NCI-H774 (cell line): ENCODE measurements at regions not wholly inside any gene's neighbourhood (a gene's known extent, or its start where the extent isn't known, plus 50 kb on each side); places are given as distances from the start of the nearest gene placed in this dataset.
"Not testable (repeated sequence)": the region's sequence is repeated elsewhere in the genome, so short reads cannot be mapped to it uniquely, and the experiment has no call there.

Experiments used
- DNase-seq: peaks from one replicate; lab custom pipeline; 2025; lab: John Stamatoyannopoulos, UW

DNA sequence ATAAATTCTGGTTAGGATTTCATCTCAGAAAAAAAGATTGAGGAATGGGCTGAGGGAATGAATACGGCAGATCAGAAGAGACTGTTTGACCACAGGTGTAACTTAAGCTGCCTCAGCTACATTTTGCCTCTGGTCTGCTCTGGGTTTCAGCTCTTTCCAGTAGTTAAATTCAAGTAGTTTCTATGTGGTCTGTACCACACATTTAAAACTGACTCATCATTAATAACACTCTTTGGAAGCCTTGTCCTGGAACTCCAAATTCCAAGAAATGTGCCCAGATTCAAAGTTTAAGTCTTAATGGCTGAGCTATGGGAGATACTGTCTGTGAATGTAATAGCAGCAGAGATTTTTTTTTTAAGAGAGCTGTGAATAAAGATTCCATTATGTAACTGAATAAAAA, 133.1 kb upstream of the IGSF10 start:
- DNase-seq = no peak

DNA sequence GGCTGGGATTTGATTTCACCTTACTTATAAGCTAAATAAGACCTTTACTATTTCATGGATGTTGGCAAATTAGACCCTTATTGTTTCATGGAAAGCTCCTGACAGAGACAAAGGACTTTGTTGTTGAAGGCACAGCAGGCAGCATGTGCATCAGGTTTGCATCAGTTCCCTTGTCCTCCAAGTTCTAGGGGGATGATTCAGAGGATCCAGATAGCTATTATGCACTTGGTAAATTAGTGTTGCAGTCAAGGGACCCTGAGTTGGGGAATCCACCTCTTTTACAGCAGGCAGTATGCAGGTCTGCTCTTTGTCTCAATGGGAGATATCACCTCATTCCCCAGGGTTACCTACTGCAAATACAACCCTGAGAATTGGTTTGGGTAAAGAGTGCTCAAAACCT, 131.4 kb upstream of the IGSF10 start:
- no peak for DNase-seq

DNA sequence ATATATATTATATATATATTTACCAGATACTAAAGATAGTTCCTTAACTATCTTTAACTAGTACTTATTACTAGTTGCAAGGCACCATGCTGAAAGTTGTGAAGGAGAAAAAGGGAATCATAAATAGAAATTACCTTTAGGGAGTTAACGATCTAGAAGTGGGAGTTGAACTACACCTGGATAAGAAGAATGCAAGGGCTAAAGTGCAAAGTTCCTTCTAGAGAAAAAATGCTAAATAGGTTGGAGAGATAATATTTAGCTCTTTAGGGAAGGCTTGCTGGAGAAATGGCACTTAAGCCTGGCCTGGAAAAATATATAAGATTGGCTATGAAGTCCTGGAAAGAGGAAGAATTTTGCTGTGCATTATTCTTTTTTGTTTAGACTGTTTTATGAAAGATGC, 130.6 kb upstream of the IGSF10 start:
- no peak for DNase-seq

DNA sequence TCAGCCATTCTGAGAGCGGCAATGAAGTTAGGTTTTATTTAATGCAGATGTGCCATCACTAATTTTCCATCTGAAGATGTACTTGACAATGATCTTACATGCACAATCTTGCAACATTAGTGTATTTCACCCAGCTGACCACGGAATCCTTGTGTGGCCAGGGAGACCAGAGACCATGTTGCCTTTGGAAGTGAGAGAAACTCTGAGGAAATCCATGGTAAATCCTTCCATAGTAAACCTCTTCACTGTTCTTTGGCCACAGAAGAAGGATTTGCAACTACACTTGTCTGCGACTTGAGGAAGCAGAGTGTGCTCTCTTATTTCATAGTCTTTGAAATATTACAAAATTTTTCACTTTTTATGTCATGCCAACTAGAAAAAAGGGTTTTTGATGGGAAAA, 128.4 kb upstream of the IGSF10 start:
- no peak for DNase-seq

DNA sequence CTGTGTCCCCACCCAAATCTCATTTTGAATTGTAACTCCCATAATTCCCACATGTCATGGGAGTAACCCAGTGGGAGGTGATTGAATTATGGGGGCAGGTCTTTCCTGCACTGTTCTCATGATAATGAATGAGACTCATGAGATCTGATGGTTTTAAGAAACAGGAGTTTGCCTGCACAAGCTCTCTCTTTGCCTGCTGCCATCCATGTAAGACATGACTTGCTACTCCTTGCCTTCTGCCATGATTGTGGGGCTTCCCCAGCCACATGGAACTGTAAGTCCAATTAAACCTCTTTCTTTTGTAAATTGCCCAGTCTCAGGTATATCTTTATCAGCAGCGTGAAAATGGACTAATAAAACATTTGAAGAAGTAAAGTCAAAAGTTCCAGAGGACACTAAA, 126.8 kb upstream of the IGSF10 start:
- not testable (repeated sequence) for DNase-seq

DNA sequence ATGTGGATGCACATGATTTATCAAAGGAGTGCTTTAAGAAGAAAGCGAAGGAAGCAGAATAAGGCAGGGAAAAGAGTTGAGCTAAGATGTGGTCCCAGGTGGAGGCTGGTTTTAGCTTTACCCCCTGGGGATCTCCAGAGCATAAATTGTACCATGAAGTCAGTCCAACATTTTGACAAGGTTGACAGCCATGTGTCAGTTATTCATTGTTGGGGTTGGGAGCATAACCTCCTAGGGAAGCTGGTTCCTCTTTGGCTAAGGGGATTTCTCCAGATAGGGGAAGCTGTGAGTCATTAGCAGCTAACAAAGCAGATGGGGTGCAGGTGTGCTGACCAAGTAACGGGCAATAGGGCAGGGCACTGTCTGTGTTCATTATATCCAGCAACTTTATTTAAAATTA, 123.7 kb upstream of the IGSF10 start:
- DNase-seq = no peak

DNA sequence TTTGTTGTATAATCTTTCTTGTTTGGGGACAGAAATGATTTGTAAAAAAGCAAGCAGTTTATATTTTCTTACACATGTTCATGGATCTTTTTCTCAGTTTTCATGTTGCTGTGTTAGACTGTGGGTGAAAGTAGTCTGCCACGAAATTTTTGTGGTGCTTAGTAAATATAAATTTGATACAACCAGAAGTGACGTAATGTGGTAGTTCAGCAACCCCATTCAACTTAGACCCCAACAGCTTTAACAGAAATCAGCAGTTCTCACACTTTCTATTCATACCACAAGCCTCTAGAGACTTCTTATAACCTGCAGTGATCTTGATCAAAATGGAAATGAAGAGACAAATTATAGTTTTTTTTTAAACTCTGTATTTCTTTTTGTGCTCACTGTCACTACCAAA, 120.2 kb upstream of the IGSF10 start:
- DNase-seq = no peak

DNA sequence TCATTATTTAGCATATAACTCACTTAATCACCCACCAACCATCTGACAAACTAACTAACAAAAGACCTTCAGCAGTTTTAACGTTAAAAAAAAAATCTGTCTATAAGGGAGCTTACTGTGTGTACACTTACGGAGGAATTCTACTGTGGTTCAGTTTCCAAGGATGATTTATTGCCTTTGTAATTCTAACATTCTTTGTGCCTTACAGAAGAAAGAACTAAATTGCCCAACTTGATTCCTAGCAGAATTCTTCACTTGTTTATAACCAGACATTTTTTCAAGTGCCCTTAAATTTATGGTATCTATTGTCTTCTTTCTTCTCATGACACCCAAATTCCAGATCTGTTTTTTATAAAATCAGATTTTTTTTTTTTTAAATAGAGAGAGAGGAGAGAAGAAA, 119.7 kb upstream of the IGSF10 start:
- no peak for DNase-seq

DNA sequence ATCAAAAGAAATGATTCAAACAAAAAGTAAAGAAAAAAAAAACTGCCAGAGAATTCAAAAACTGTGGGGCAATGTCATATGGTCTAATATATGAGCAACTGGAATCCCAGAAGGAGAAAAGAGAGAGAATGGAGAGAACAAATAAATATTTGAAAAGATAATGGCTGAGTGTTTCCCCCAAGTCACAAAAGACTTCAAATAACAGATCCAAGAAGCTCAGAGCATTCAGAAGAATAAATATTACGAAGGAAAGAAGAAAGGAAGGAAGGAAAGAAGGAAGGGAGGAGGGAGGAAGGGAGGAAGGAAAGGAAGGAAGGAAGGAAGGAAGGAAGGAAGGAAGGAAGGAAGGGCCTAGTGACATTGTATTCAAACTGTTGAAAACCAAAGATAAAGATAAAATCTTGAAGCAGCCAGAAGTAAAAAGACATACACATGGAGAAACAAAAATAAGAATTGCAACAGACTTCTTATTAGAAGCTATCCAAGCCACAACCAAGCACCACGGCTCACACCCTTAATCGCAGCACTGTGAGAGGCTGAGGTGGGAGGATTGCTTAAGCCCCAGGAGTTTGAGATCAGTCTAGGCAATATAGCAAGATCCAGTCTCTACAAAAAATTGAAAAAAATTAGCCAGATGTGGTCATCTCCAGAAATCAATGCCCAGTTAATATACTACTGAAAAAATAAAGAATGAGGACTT, 118.9 kb upstream of the IGSF10 start:
- DNase-seq = no peak

DNA sequence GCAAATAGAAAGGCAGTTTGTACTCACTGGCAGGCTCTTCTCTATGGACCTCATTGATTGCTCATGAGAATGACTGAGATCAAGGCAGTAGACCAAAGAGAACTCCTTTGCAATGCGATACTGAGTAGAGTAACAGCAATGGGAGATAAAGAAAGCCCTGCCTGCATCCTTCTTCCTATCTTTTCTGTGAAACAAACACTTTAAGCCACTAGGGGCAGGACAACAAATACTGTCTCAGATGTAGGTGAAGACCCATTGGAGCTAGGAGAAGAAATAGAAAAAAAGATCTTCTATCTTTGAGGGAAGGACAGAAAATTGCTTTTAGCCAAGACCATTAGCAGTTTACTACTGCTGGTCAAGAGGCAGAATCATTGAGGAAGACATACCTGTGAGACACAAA, 117.6 kb upstream of the IGSF10 start:
- DNase-seq = no peak

DNA sequence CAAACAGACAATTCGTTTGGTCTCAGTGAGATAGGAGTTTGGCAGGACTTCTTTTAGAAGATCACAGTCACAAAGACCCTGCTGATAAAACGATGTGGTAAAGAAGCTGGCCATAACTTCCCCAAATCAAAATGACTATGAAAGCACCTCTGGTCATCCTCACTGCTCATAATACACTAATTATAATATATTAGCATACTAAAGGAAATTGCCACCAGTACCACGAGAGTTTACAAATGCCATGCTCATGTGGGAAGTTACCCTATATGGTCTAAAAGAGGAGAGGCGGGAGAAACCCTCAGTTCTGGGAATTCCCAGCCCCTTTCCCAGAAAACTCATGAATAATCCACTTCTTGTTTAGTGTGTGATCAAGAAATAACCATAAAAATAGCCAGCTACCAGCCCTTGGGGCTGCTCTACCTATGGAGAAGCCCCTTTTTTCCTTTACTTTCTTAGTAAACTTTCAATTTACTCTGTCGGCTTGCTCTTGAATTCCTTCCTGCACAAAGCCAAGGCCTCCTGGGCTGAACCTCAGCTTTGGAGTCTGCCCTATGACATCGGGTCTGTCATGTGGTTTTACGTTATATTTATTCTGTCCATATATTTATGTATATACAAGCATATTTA, 115.8 kb upstream of the IGSF10 start:
- DNase-seq = no peak

DNA sequence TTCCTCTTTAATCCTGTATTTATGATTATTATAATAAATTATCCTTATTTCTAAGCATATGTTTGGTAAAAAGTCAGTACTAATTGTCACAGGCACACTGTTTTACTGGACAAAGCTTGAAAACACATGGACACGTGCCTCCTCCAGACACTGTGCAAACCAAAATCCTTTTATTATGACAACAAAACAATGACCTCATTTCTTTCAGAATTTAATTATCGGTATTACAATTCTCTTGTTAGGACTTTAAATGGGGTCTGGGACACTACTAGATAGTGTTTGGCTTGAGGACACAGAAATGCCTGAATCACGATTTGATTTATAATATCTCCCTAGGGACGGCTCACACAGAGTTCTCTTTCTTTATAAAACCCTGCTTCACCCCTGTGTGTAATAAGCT, 107.3 kb upstream of the IGSF10 start:
- peak; percentile 70 for DNase-seq

DNA sequence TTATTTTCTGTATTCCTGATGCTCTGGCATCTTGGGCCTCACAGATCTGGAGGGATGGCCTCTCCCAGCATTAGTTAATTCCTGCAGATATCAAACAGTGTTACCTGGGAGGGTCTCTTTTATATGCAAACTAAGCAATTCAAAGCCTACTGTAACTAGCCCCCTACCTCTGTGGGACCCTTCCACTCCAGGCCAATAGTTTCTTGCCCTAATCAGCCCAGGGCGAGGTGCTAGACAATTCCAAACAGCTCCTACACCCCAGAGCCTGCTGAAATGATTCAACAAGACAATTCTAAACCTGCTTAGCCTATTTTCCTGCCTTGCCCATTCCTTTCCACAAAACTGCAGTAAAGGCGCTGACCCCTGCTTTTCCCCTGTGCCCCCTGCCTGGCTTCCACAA, 106.6 kb upstream of the IGSF10 start:
- DNase-seq = no peak

DNA sequence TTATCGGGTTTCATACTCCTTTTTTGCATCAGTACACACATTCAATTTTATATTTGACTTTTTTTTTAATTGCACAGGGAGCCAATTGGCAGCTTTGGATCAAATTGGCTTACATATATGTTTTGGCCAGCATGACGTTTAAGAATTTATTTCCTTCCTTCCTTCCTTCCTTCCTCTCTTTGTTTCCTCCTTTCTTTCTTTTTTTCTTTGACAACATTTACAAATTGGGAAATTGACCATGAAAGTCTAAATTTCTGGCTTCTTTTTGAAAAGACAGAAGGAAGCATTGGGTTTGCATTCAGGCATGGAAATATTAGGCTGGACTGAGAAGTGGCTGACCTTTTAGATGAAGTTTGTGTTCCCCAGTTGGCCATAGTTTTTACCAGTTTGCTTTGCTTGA, 103.4 kb upstream of the IGSF10 start:
- DNase-seq = no peak

DNA sequence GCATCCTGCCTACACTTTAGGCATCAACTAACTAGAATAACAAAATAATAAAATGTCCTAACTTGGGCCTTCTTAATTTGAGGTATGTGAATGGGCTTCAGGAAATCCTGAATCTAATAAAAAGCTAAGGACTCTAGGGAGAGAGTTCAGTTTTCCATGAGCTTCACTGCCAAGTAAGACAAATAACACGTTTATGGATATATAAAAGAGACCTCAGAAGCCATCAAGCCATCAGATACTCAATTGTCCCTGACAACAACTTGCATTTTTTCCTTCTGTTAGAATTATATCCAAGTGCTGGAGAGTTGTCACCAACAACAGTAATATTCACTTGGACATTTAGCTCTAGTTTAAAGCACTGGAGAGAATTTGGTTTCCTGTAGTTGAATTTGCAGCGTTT, 102.4 kb upstream of the IGSF10 start:
- no peak for DNase-seq

DNA sequence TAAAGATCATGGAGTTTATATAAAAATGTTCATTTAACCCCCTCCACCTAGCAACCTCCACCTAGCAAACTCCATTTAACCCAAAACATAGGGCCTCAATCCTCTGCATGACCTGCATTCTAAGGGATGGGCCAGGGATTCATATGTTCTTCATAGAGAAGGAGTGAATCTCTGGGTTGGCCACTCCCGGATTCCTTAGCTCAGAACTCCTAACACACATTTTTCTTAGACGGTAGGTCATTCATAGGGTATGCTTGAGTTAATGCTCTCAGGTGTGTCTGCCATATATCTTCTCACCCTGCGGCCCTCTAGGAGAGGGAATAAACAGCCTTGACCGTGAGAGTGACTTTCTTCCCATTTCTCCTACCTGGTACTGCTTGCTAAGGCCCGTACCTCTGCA, 102.0 kb upstream of the IGSF10 start:
- no peak for DNase-seq

DNA sequence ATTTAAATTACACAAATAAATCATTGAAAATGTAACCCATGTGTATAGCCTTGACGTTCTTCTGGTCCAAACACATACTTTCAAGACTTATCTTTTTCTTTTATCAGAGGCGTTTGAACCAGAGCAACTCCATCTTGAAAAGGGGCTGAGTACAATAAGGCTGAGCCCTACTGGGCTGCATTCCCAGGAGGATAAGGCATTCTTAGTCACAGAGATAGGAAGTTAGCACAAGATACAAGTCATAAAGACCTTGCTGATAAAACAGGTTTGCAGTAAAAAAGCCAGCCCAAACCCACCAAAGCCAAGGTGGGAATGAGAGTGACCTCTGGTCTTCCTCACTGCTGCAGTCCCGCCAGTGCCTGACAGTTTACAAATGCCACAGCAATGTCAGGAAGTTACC, 101.0 kb upstream of the IGSF10 start:
- no peak for DNase-seq

DNA sequence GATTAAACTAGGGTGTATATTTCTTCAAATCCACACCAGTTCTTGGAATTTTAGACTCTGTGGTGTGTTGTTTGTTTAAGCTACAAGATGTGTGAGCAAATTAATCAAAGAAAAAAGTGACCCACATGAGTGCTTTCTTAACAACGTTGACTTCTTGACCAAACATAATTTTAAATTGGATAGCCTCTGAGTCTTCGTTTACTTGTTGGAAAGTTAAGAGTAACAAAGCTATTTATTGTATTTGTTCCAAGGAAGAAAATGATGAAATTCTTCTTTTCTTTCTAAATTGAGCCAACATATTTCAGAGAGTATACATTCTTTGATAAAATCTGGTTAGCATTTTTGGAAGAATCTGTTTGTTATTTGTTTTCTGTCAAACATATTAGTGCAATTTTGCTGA, 99.9 kb upstream of the IGSF10 start:
- no peak for DNase-seq

DNA sequence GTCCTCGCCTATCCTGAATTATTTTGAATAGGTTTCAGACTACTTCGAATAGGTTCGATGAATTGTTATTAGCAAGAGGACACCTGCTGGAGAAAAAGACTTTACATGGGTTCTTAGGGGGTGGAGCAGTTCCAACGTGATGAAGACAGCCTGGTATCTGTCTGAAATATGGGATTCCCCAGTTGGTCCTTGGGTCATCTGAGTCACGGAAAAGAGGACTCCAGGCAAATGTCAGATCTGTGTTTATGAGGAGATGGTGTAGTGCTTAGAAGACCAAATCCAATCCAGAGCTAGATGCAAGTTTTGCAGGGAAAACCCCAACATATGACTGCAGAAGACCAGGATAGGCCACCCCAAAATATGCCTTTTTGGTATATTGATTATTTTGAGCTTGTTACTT, 98.9 kb upstream of the IGSF10 start:
- DNase-seq = no peak

DNA sequence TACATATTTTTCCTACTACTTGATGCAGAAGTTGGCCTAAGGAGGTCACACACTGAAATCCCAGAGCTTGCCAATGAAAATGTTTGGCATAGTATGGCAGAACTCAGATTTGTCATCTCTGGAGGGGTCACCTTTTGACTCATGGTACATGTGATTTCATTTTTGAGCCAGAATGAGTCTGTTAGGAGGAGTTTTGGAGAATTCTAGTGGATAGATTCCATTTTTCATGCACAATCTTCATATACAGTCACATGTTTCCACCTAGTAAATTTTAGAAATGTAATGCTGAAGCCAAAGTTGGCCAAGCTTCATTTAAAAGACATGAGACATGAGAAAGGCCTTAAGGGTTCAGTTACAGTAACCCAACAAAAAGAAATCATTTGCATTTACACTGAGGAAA, 97.8 kb upstream of the IGSF10 start:
- DNase-seq = no peak

DNA sequence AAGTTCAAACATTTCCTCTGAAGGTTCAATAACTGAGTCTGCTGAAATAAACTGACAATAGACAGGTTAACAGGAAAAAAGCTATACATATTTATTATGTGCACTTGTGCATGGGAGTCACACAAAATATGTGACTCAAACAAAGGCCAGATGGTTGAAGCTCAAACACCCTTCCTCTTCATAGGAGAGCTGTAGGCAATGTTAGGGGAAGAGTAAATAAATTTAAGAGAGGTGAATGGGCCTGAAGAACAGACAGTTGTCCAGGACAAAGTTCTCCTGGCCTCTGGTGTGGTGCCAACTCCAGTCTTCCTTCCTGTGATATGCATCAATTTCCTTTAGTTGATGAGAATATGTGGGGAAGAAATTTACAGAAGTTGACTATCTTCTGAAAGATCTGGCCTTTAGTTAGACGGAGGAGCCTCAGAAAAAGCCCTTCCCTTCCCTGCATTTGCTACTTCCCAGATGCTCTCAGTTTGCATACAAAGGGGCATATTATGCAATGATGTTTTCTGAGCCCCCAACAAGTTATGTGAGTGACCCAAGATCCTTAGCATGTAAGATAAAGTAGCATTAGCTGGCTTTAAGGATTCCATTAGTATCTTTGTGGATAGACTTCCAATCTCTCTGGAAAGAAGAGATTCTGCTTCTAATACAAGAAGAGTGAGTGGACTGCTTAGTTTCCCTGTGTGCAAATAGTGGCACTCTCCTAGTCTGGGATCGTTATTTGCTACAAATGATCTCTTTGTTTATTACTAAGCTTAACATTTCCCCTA, 96.4 kb upstream of the IGSF10 start:
- no peak for DNase-seq

DNA sequence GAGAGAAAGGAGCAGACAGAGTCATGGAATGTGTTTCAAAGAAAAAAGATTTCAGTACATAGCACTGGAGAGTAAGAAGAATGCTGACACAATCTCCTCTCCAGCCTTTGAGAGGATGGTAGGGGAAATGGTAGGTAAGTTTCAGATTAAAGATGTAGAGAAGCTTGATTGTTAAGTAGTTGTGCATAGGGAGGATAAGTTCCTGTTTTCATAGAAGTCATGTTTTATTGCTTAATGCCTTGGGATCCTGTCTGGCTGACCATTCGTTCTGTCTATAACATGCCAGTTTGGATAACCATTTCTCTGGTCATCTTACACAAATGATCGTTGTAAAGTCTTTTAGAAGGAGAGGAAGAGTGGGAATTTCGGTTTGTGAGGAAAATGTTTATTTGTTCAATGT, 95.7 kb upstream of the IGSF10 start:
- no peak for DNase-seq

DNA sequence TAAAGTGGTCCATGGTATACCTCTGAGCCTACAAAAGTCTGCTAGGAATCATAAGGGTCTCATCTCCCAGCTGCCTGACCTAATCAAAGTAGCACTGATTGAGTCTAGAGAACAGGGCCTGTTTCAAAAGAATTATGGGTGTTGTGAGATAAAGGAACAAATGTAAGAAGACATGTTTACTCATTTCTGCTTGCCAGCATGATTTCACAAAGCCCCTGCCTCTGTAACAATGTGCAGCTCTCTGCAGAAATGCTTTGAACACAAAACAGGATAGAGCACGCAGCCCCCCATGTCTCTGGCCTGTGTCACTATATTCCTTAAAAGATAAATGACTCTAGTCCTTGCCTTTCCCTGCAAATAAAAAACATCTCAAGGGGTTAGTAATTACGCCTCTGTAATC, 94.7 kb upstream of the IGSF10 start:
- no peak for DNase-seq

DNA sequence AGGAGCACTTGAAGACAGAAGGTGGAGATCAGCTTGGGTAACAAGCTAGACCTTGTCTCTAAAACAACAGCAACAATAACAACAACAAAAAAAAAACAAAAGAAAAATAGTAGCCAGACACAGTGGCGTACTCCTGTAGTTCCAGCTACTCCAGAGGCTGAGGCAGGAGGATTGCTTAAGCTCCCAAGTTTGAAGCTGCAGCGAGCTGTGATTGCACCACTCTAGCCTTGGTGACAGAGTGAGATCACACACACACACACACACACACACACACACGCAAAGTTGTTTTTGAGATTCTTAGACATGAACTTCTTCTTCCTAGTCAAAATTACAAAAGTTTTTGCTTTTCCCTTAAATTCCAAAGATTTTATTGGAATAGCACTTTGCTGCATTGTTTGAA, 93.0 kb upstream of the IGSF10 start:
- no peak for DNase-seq
